ENCODE measurements at regions not wholly inside any gene's neighbourhood (a gene's known extent, or its start where the extent isn't known, plus 50 kb on each side); places are given as distances from the start of the nearest gene placed in this dataset.

GRCh38 chr21:37967036-37967435, 50.8 kb upstream of the KCNJ6 start:
- intact Hi-C loops (cut with DNase I, micrococcal nuclease) = no loop called here
- ATAC-seq = no peak

DNA sequence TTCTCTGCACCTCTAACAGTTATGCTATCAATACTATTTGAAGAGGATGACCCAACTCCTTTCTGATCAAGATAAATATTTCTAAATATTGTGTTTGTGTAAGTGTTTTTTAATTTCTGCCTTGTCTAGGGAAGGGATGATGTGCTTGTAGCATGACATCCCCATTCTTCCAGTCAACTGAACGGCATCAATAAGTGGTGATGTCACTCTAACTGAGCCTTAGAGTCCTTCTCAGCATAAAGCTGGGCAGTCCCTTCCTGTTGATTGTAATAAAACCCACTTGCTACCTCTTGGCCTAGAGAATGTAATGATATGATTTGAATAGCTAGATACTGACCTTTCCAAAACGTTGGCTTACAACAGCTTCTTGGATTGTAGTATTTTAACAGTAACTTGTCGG, 52.5 kb upstream of the KCNJ6 start:
- intact Hi-C loops (cut with DNase I, micrococcal nuclease) = no loop called here
- ATAC-seq (no peak), DNase-seq (no peak)

More at GRCh38 chr21:37967036-37967435, 50.8 kb upstream of the KCNJ6 start:
- DNase-seq = no peak

DNA sequence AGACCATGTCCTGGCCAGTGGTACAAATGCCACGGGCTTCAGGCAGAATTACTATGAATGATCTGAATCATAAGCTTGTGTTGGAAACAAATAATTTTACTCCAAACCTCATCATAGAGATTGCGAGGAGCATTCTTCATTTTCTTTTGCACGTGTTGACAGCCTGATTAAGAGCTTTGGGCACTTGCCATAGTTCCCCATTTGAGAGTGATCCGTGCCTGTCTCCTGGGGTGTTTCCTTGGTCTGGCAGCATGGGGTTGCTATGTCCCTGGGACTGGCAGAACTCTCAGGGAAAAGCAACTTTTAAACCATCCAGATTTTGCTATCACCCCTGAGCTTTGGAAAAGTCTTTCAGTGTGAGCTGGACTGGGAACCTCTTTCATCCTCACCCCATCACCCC, 54.3 kb upstream of the KCNJ6 start:
- intact Hi-C loops (cut with DNase I, micrococcal nuclease) = no loop called here
- ATAC-seq = no peak
- DNase-seq = no peak

DNA sequence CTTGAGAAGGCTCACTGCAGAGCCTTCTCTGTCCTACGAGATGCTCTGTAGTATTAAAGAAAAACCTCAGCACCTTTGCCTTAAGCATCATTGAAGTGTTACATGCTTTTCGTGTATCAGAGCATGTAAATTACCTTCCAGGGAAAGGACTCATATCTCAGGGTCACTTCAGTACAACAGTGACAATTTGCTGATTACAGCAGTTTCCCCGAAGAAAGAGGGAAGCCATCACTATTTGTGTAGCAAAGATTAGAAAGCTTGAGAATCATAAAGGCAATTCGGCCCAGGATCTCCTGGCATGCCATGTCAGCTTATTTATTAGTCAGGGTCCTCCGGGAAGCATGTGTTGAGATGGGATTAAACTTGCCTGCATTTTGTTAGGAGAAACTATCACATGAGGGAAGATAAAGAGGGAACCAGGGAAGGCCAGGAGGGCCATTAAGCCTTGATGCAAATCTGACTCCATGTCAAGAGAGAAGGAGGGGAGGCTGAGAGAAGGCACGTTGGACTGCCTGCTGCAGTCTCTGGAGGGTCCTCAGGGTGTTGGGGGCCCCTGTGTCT, 55.2 kb upstream of the KCNJ6 start:
- no peak for ATAC-seq
- intact Hi-C loops (cut with DNase I, micrococcal nuclease) = no loop called here
- no peak for DNase-seq

GRCh38 chr21:37974081-37974480, 57.8 kb upstream of the KCNJ6 start:
- DNase-seq (no peak), ATAC-seq (no peak)
- intact Hi-C loops (cut with DNase I, micrococcal nuclease) = no loop called here

DNA sequence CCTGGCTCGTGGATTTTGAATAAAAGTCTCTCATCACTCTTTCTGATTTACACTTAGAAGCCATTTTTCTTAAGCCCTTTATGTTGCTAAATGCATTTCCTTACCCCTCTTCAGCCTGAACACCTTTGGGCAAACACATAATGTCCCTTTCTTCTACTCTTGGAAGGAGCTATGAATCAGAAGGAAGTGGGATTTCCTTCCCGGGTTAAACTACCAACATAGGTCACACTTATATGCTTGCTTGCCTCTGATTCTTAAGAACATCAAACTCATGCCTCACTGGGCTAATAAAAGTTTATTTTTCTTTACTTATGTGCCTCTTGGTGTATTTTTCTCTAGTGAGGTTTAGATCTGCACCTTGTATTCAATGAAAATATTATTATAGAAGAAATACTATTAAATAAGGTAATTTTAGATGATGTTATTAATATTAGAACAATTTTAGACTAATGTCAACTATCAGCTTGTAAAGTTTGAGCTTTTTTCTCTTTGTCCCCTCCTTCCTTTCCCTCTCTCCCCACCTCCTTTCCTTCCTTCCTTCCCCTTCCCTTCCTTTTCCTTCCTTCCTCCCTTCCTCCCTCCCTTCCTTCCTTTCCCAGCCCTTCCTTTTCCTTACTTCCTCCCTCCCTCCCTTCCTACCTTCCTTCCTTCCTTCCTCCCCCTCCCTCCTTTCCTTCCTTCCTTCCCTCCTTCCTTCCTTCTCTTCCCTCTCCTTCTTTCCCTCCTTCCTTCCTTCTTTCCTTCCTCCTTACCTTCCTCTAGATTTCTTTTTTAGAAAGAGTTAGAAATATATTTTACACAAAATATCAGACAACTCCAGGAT, 66.5 kb upstream of the KCNJ6 start:
- intact Hi-C loops (cut with DNase I, micrococcal nuclease) = no loop called here
- DNase-seq = no peak
- no peak for ATAC-seq

DNA sequence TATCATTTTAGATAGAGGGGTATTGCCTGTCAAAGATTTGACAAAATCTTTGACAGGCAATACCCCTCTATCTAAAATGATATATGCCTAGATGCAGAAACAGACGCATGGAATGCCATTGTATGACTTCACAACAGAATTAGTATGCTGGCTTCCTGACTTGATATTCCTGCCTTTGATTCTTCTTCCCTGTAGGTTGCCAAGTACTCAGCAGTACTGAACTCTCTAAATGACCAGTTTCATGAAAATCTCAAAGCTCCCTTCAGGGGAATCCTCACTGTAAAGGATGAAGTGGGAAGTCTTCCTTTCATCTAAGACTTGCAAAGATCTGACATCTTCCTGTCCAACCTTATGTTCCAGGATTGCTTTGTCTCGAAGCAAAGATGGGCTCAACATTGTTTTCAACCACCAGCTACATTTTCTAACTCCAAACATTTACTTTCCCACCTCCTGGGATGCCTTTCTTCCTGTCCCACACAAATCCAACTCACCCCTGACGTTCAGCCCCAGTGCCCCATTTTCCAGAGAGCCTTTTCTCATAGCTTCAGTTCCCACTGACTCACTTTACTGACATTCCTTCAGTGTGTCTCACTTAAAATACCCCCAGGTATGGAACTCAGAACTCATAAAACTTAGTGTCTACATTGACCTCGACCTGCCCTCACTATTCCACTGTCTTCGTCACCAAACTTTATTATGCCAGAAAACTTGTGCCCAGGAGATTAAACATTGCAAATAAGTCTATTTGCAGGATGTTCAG, 67.3 kb upstream of the KCNJ6 start:
- ATAC-seq (no peak), DNase-seq (no peak)
- intact Hi-C loops (cut with DNase I, micrococcal nuclease) = no loop called here

- intact Hi-C loops (cut with DNase I, micrococcal nuclease) = no loop called here
- ATAC-seq (no peak), DNase-seq (no peak)
Observed at GRCh38 chr21:37984416-37984815, 68.2 kb upstream of the KCNJ6 start.

GRCh38 chr21:37986000-37986399, 69.7 kb upstream of the KCNJ6 start:
- intact Hi-C loops (cut with DNase I, micrococcal nuclease) = no loop called here
- ATAC-seq = no peak
- no peak for DNase-seq

DNA sequence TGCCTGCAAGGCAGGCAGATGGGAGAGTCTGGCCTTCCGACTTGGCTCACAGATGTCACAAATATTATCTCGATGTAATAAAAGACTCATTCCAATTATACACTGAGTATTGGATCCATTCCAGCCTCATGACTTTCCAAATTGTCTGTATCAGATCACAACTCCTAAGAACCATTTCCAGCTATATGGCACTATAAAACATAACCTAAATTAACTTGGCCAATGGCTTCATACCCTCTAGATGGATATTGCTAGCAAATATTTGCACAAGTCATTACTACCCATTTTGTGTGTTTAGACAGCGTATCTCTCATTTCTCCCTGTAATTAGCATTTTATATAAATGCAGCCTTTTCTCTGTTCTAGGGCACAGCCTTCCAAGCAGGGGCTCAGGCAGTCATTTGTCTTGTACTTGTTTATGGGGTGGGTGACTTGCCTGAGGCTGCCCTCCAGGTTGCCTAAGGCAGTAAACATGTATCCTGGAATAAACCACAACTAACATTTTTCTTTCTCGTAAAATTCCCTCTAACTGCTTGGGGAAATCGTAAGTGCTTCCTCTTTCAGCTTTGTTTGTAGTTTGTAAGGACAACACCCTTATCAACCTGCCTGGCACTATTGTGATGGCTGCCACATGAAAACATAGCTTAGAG, 70.6 kb upstream of the KCNJ6 start:
- intact Hi-C loops (cut with DNase I, micrococcal nuclease) = no loop called here
- peak; percentile 96 for ATAC-seq
- DNase-seq = peak in 1 of 2 donors; percentile 22

GRCh38 chr21:37987668-37988067, 71.4 kb upstream of the KCNJ6 start:
- DNase-seq (no peak), ATAC-seq (no peak)
- intact Hi-C loops (cut with DNase I, micrococcal nuclease) = no loop called here

DNA sequence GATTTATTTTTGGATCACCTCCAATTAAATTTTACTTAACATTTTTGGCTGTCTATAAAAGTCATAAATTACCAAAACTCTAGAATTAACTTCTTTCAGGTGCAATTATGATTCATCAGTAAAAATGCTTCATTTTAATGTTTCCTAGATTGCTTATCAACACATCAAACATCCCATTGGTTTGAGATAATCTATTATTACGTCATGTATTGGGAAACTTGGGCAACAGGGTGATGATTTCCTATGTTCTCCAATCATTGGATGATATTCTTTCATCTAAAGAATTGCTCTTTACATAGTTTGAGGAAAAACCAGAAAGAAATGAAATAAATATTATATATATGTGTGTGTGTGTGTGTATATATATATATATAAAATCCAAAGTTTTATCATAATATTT, 76.8 kb upstream of the KCNJ6 start:
- DNase-seq = no peak
- no peak for ATAC-seq
- intact Hi-C loops (cut with DNase I, micrococcal nuclease) = no loop called here

DNA sequence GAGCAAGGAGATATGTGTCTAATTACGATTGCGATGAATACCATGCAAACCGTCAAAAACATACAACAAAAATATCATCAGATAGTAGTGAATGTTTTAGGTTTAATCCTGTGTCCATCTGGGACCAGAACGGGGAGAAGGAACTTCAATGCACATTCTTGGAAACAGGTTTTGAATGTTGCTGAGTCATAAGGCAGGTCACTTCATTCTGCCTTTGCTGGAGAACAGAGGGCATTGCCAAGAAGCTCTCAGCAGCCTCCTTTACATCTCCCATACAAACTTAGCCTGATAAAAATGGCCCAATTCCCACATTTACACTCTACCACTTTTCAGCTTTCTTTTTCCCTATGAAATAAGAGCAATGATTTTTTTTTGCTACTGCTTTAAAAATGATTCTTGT, 78.0 kb upstream of the KCNJ6 start:
- ATAC-seq (no peak), DNase-seq (no peak)
- intact Hi-C loops (cut with DNase I, micrococcal nuclease) = no loop called here

DNA sequence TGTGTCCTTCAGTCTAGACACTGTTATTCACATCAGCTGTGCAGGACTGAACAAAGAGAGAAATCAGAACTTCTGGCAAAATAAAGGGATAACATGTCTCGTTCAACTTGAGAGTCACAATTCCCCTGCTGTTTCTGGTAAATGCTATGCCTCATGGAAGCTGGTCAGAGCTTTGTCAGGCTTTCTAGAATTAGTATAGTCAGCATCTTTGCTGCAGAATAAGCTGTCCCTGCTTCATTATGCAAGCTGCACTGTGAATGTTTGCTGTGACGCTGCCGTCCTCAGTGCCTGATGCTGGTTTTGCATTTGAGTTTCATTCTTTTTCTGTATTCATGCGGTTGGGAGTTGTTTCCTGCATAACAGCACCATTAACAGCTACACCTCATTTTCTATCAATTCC, 96.4 kb upstream of the KCNJ6 start:
- DNase-seq (no peak), ATAC-seq (no peak)
- intact Hi-C loops (cut with DNase I, micrococcal nuclease) = no loop called here

- intact Hi-C loops (cut with DNase I, micrococcal nuclease) = no loop called here
- DNase-seq (no peak), ATAC-seq (no peak)
Observed at GRCh38 chr21:38013741-38014140, 97.5 kb upstream of the KCNJ6 start.

DNA sequence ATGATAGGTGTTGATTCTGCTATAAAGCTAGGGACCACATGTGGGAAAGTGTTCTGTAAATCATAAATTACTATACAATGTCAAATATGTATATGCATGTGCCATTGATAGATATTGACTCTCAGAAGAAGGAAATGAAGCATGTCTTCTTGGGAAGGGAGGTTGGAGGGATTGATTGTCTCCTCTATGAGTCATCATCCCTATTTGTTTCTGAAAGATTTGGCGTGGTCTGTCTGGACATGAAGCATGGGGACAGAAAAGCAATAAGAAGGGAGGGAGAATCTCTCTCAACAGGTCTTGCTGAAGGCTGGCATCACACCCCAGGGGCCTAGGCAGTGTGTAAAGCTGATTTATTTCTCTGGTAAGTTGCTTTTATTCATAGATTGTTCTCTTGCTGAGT, 98.0 kb upstream of the KCNJ6 start:
- intact Hi-C loops (cut with DNase I, micrococcal nuclease) = no loop called here
- ATAC-seq (no peak), DNase-seq (no peak)

- ATAC-seq = no peak
- intact Hi-C loops (cut with DNase I, micrococcal nuclease) = no loop called here
- no peak for DNase-seq
Observed at GRCh38 chr21:38027901-38028498, 111.7 kb upstream of the KCNJ6 start.

- DNase-seq = no peak
- intact Hi-C loops (cut with DNase I, micrococcal nuclease) = no loop called here
- ATAC-seq = no peak
Observed at GRCh38 chr21:38032082-38032801, 116.0 kb upstream of the KCNJ6 start.

DNA sequence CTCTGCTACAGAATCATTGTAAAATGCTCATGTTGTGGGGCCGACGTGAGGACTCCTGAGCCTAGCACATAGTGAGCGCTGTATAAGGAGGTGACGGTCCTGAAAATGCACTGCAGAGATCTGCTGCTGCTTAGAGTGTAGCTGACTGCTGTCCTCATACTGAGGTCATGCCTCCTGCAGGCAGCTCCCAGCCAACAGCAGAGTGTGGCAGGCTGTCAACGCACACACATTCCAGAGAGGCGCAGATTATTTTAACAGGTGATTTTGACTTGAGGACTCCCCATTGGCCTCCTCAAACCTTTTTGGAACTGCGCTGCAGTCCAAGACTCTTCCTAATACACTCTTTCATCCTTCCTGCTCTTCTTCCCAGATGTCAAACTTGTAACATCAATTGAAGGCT, 119.8 kb upstream of the KCNJ6 start:
- intact Hi-C loops (cut with DNase I, micrococcal nuclease) = no loop called here
- ATAC-seq = no peak
- no peak for DNase-seq
